GM23338 (cell line): ENCODE measurements at regions not wholly inside any gene's neighbourhood (a gene's known extent, or its start where the extent isn't known, plus 50 kb on each side); places are given as distances from the start of the nearest gene placed in this dataset.
A peak's percentile ranks its signal among the peaks of the same experiment; 100 is the strongest.

Experiments
- ATAC-seq: fragments of 200-7000 bp; cut with Tn5 transposase; 3 replicates; pipeline ENCODE4 v1.9.1; 2020
- DNase-seq: peaks from one replicate; pipeline ENCODE4 v3.0.0-alpha.2; 2015; ENCODE audit warnings: low spot score
- H2AFZ ChIP-seq: fragments of 200-600 bp; sonication (generic); 2 replicates; pipeline ENCODE4 v1.8.0; 2016; ENCODE audit warnings: antibody characterized with exemption, mild to moderate bottlenecking, moderate library complexity
- H3F3A ChIP-seq: fragments of 200-600 bp; sonication (generic); replicated peaks from 2 replicates; pipeline ENCODE4 v1.8.0; 2017; ENCODE audit warnings: antibody characterized with exemption, mixed run types, low read depth
- H3K27ac ChIP-seq: fragments of 200-600 bp; sonication (generic); 2 replicates; pipeline ENCODE4 v1.6.1; 2016; ENCODE audit warnings: low read depth
- H3K27me3 ChIP-seq: fragments of 200-600 bp; sonication (generic); 2 replicates; pipeline ENCODE4 v1.8.0; 2016; ENCODE audit warnings: mild to moderate bottlenecking, mixed run types, moderate library complexity; ENCODE audit not compliant: insufficient read depth
- H3K36me3 ChIP-seq: fragments of 200-600 bp; sonication (generic); 2 replicates; pipeline ENCODE4 v1.8.0; 2016; ENCODE audit warnings: mild to moderate bottlenecking; ENCODE audit not compliant: insufficient read depth
- H3K4me1 ChIP-seq: fragments of 200-600 bp; sonication (generic); 2 replicates; pipeline ENCODE4 v1.8.0; 2016; ENCODE audit warnings: mild to moderate bottlenecking, moderate library complexity; ENCODE audit not compliant: insufficient read depth
- H3K4me2 ChIP-seq: fragments of 200-600 bp; sonication (generic); 2 replicates; pipeline ENCODE4 v1.7.1; 2017; ENCODE audit warnings: mixed run types
- H3K4me3 ChIP-seq: fragments of 200-600 bp; sonication (generic); 2 replicates; pipeline ENCODE4 v1.6.1; 2016; ENCODE audit warnings: mixed run types
- H3K79me2 ChIP-seq: fragments of 200-600 bp; sonication (generic); replicated peaks from 2 replicates; pipeline ENCODE4 v1.8.0; 2017; ENCODE audit warnings: mild to moderate bottlenecking; ENCODE audit not compliant: insufficient read depth
- H3K9me2 ChIP-seq: fragments of 200-600 bp; sonication (generic); 2 replicates; pipeline ENCODE4 v1.8.0; 2017; ENCODE audit not compliant: insufficient read depth
- H4K20me1 ChIP-seq: fragments of 200-600 bp; sonication (generic); replicated peaks from 2 replicates; pipeline ENCODE4 v1.8.0; 2017; ENCODE audit warnings: mild to moderate bottlenecking; ENCODE audit not compliant: insufficient read depth
- H3K27ac Mint-ChIP-seq: 2 replicates; pipeline ENCODE4 v1.8.0; 2020; ENCODE audit warnings: inconsistent platforms, mild to moderate bottlenecking, moderate library complexity, mixed read lengths
- H3K27me3 Mint-ChIP-seq: 3 replicates; pipeline ENCODE4 v1.8.0; 2022; ENCODE audit warnings: low read depth, mild to moderate bottlenecking, moderate library complexity, mixed read lengths, inconsistent platforms; ENCODE audit not compliant: insufficient read depth, poor library complexity
- H3K36me3 Mint-ChIP-seq: 3 replicates; pipeline ENCODE4 v1.8.0; 2021; ENCODE audit warnings: low read depth, mild to moderate bottlenecking, inconsistent platforms, moderate library complexity, mixed read lengths
- H3K4me1 Mint-ChIP-seq: 3 replicates; pipeline ENCODE4 v1.8.0; 2020; ENCODE audit warnings: mild to moderate bottlenecking, inconsistent platforms, mixed read lengths
- H3K4me3 Mint-ChIP-seq: 3 replicates; pipeline ENCODE4 v1.8.0; 2021; ENCODE audit warnings: moderate library complexity, mild to moderate bottlenecking, inconsistent platforms, mixed read lengths
- H3K9me3 Mint-ChIP-seq: 3 replicates; pipeline ENCODE4 v1.8.0; 2020; ENCODE audit warnings: moderate library complexity, mild to moderate bottlenecking, inconsistent platforms, mixed read lengths
- CREB1 ChIP-seq: fragments of 250-450 bp; sonication (Bioruptor Pico); IDR thresholded peaks from 2 replicates; pipeline ENCODE4 v1.5.0; 2020; ENCODE audit warnings: low read depth, mild to moderate bottlenecking, moderate library complexity
- EZH2 ChIP-seq: fragments of 200-600 bp; sonication (generic); IDR thresholded peaks from one replicate; pipeline ENCODE4 v1.8.0; 2017; ENCODE audit warnings: antibody characterized with exemption, mild to moderate bottlenecking, low read depth; ENCODE audit not compliant: unreplicated experiment
- EZH2phosphoT487 ChIP-seq: fragments of 200-600 bp; sonication (generic); IDR thresholded peaks from one replicate; pipeline ENCODE4 v1.8.1; 2018; ENCODE audit warnings: antibody characterized with exemption; ENCODE audit not compliant: unreplicated experiment
- JUNB ChIP-seq: IDR thresholded peaks from one replicate; pipeline ENCODE4 v1.6.1; 2016; ENCODE audit warnings: antibody characterized with exemption; ENCODE audit not compliant: unreplicated experiment
- STAT1 ChIP-seq: IDR thresholded peaks from one replicate; pipeline ENCODE4 v1.6.1; 2016; ENCODE audit warnings: antibody characterized with exemption; ENCODE audit not compliant: unreplicated experiment
- ZNF331 ChIP-seq: fragments of 250-450 bp; sonication (Bioruptor Pico); IDR thresholded peaks from 2 replicates; pipeline ENCODE4 v1.5.0; 2020; ENCODE audit warnings: low read depth, mild to moderate bottlenecking, moderate library complexity
- TF ChIP-seq, protein P1 (sequence below), 2 experiments: fragments of 200-600 bp in 1 of 2; sonication (generic) in 1 of 2; conservative IDR thresholded peaks; 2 replicates each; pipeline versions ENCODE4 v1.5.1 to v1.6.1; 2016 to 2017; ENCODE audit warnings: antibody characterized with exemption in 2 of 2, low read depth in 2 of 2, mild to moderate bottlenecking in 2 of 2, moderate library complexity in 1 of 2
- TF ChIP-seq, protein P2 (sequence below): IDR thresholded peaks from 2 replicates; pipeline ENCODE4 v1.6.1; 2016; ENCODE audit warnings: antibody characterized with exemption

DNA sequence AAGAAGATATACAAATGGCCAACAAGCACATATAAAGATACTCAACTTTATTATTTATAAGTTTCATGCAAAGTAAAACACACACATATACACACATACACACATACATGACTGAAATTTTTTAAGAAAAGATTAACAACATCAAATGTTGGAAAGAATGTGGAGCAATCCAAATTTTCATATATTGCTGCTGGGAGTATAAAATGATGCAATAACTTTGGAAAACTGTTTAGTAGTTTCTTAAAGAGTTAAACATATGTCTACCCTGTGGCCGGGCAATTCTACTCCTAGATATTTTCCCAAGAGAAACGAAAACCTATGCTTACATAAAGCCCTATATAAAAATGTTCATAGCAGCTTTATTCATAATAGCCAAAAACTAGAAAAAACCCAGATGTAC lies 99.8 kb upstream of the NR4A3 start:
- peak overlapping the region; percentile 65; the same call in 1 of the 2 replicates for H3K27ac Mint-ChIP-seq
- H3K9me2 ChIP-seq, result 0 out of 2 replicates have a peak, but pooled peaks cover 4% of the 10 kb centered on the region
- no peaks in the 10 kb centered on the region for H3K27me3 ChIP-seq
- no peak overlapping the region for H3K27ac ChIP-seq
- no peaks in the 10 kb centered on the region for H3F3A ChIP-seq
- H3K36me3 Mint-ChIP-seq, result no peaks in the 10 kb centered on the region
- TF ChIP-seq CREB1 (CRISPR knock-in tag) (no peak), JUNB (no peak), EZH2phosphoT487 (no peak), STAT1 (no peak)
- TF ChIP-seq, protein P1, sequence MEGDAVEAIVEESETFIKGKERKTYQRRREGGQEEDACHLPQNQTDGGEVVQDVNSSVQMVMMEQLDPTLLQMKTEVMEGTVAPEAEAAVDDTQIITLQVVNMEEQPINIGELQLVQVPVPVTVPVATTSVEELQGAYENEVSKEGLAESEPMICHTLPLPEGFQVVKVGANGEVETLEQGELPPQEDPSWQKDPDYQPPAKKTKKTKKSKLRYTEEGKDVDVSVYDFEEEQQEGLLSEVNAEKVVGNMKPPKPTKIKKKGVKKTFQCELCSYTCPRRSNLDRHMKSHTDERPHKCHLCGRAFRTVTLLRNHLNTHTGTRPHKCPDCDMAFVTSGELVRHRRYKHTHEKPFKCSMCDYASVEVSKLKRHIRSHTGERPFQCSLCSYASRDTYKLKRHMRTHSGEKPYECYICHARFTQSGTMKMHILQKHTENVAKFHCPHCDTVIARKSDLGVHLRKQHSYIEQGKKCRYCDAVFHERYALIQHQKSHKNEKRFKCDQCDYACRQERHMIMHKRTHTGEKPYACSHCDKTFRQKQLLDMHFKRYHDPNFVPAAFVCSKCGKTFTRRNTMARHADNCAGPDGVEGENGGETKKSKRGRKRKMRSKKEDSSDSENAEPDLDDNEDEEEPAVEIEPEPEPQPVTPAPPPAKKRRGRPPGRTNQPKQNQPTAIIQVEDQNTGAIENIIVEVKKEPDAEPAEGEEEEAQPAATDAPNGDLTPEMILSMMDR (conservative IDR thresholded peaks at IDR 0.05; ENCODE audit: low read depth in 2 of 2), result no peak
- H3K9me3 Mint-ChIP-seq, result peaks cover 6% of the 10 kb centered on the region; the same call in 1 of the 3 replicates
- no peaks in the 10 kb centered on the region for H4K20me1 ChIP-seq
- H2AFZ ChIP-seq, result no peak overlapping the region
- peaks cover 13% of the 10 kb centered on the region for H3K4me1 Mint-ChIP-seq
- H3K4me3 ChIP-seq, result no peak overlapping the region
- H3K36me3 ChIP-seq, result no peaks in the 10 kb centered on the region
- H3K79me2 ChIP-seq, result no peaks in the 10 kb centered on the region
- no peak overlapping the region for H3K4me2 ChIP-seq
- ATAC-seq (no peak), DNase-seq (no peak)
- no peaks in the 10 kb centered on the region for H3K27me3 Mint-ChIP-seq
- peaks cover 14% of the 10 kb centered on the region for H3K4me1 ChIP-seq
- H3K4me3 Mint-ChIP-seq, result no peak overlapping the region

DNA sequence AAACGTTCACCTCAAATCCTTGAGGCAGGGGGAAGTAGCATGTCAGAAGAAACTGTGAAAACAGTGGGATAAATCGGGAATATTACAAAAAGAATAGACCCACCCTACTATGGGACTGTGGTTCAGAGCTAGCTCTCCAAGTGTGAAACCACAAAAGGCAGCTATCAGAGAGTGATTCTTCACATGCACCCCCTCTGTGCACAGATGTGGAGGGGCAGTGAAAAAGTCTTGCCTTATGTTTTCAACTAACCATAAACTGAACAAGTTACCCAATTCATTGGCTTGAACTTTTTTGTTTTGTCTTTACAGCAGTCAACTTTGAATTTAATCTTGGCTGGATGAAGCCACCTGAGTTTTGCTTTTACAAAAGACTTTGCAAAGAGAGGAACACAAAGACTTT lies 98.8 kb upstream of the NR4A3 start:
- H3K36me3 Mint-ChIP-seq, result no peaks in the 10 kb centered on the region
- no peaks in the 10 kb centered on the region for H3K79me2 ChIP-seq
- no peaks in the 10 kb centered on the region for H4K20me1 ChIP-seq
- peak overlapping the region; percentile 53 for H3K4me2 ChIP-seq
- TF ChIP-seq, protein P2, sequence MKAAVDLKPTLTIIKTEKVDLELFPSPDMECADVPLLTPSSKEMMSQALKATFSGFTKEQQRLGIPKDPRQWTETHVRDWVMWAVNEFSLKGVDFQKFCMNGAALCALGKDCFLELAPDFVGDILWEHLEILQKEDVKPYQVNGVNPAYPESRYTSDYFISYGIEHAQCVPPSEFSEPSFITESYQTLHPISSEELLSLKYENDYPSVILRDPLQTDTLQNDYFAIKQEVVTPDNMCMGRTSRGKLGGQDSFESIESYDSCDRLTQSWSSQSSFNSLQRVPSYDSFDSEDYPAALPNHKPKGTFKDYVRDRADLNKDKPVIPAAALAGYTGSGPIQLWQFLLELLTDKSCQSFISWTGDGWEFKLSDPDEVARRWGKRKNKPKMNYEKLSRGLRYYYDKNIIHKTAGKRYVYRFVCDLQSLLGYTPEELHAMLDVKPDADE, result no peak
- TF ChIP-seq ZNF331 (CRISPR knock-in tag), result no peak
- peak overlapping the region; percentile 50 for H3K27ac Mint-ChIP-seq
- H3K9me2 ChIP-seq, result 0 out of 2 replicates have a peak, but pooled peaks cover 4% of the 10 kb centered on the region
- H3K4me3 ChIP-seq, result no peak overlapping the region
- peak overlapping the region; percentile 24; the same call in 1 of the 2 replicates for H3K27ac ChIP-seq
- no peaks in the 10 kb centered on the region for H3K27me3 Mint-ChIP-seq
- H3K4me1 ChIP-seq, result peaks cover 14% of the 10 kb centered on the region
- H3K9me3 Mint-ChIP-seq, result peaks cover 6% of the 10 kb centered on the region; the same call in 1 of the 3 replicates
- H3K27me3 ChIP-seq, result no peaks in the 10 kb centered on the region
- H3K36me3 ChIP-seq, result no peaks in the 10 kb centered on the region
- DNase-seq (no peak), ATAC-seq (peak; percentile 60)
- H2AFZ ChIP-seq, result peak overlapping the region; percentile 48; the same call in 1 of the 2 replicates
- peaks cover 15% of the 10 kb centered on the region for H3K4me1 Mint-ChIP-seq
- H3F3A ChIP-seq, result no peaks in the 10 kb centered on the region
- H3K4me3 Mint-ChIP-seq, result no peak overlapping the region

DNA sequence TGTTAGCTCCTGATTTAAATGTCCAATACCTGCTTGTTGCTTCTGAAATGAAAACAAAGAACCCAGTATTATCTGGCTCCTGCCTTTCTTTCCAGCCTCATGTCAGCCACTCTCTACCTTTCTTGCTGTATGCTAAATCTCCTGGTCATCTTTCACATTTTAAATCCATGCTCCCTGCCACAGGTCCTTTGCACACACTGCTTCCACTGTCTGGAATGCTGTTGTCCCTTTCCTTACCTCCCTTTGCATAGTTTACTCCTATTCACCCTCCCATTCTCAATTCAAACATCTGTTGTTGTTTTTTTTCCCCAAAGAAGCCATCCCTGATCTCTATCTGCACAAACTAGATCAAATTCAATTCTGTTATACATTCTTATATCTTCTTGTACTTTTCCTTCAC lies 97.0 kb upstream of the NR4A3 start:
- ATAC-seq, result no peak
- no peaks in the 10 kb centered on the region for H3K79me2 ChIP-seq
- H3K27ac ChIP-seq, result no peak overlapping the region
- no peak overlapping the region for H3K4me3 ChIP-seq
- Mint-ChIP-seq H3K4me1 (peaks cover 15% of the 10 kb centered on the region), H3K4me3 (no peak overlapping the region), H3K27ac (no peak overlapping the region), H3K36me3 (no peaks in the 10 kb centered on the region), H3K9me3 (peaks cover 6% of the 10 kb centered on the region; the same call in 1 of the 3 replicates), H3K27me3 (no peaks in the 10 kb centered on the region)
- no peaks in the 10 kb centered on the region for H4K20me1 ChIP-seq
- peaks cover 14% of the 10 kb centered on the region for H3K4me1 ChIP-seq
- 0 out of 2 replicates have a peak, but pooled peaks cover 4% of the 10 kb centered on the region for H3K9me2 ChIP-seq
- no peaks in the 10 kb centered on the region for H3K36me3 ChIP-seq
- DNase-seq, result no peak
- no peak overlapping the region for H2AFZ ChIP-seq
- no peaks in the 10 kb centered on the region for H3F3A ChIP-seq
- no peak overlapping the region for H3K4me2 ChIP-seq
- no peaks in the 10 kb centered on the region for H3K27me3 ChIP-seq
- TF ChIP-seq EZH2, result no peak
